ENCODE measurements at regions not wholly inside any gene's neighbourhood (a gene's known extent, or its start where the extent isn't known, plus 50 kb on each side); places are given as distances from the start of the nearest gene placed in this dataset.
"Not testable (repeated sequence)": the region's sequence is repeated elsewhere in the genome, so short reads cannot be mapped to it uniquely, and the experiment has no call there.

DNA sequence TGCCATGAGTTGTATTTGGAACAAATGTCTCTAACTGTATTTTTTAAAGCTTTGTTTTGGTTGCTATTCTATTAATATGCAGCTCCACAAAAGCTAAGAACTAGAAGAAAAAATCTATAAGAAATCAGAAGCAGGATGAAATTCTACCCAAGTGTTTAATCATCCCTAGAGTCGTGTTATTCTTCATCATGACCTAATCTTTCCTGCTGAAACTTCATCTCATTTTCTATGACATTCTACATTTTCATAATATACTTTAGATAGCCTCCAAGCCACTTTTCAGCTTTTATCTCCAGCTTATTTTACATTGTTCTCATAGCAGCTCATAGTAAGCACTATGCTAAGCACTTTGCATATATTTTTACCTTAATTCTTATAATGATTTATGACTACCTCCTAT is 302.8 kb downstream of the FOXO1 start:
- DNase-seq (ENCODE audit: low read depth), result no peak

DNA sequence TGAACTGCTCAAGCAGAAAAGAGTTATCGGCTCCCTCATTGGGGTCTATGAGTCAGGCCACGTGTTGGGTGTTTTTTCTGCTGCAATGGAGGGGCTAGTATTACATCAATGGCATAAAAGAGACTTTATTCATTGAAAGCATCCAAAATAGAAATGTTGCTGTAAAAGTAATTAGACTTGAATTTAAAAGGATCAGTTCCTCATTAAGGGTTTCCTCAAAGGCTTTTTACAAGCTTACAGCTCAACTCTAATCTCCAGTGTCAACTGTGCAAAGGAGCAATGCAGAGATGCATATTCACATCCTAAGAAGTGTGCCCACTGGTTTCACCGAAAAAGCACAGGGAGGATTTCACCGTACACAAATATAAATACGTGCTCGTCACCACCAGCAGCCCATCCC is 300.3 kb downstream of the FOXO1 start:
- DNase-seq (ENCODE audit: low read depth), result no peak

DNA sequence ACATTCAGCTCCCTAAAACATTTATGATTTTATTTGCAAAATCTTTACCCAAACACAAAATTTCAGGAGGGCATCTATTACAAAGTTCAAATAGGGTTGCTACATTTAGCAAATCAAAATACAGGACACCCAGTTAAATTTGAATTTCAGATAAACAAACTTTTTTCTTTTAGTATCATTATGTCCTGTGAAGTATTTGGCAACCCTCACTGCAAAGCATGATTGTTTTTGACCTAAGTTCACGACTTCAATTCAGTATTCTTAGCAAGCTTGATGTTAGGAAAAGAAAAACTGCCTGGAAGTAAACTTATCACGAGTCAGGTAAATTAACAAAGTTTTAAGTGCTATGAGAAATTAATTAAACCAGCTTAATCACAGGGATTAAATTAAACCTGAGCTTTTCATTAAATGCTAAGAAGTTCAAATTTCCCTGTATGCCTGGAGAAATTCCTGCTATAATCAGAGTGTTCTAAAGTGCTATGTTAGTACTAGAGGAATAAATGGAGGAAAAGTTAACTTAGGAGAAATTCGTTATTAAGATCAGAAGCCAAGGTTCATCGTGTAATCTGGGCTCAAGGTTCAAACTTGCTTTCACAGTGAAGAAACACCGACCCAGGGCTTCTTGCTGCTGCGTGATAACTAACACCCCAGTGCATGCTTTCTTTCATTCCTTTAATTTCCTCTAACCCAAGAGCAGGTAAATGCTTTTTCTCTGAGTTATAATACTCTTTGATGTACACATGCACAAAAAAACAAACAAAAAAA is 298.1 kb downstream of the FOXO1 start:
- DNase-seq (ENCODE audit: low read depth), result no peak

DNA sequence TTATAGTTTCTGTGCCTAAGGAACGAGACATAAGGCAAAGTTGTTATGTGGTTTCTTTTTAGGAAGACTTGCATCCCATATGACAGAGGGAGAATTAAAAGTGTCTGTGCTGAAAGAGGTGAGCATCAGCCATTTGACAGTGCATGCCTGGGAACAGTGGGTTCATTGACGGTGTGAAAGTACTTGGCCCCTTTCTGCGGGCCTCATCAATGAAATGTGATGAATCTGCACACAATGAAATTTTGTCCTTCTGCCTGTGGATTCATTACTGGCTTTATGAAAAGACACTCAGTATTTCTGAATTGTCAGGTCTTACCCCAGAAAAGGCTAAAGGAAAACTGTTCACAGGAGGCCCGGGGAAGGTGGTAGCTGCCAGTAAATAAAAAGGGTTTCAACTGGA is 295.8 kb downstream of the FOXO1 start:
- DNase-seq (ENCODE audit: low read depth), result no peak

DNA sequence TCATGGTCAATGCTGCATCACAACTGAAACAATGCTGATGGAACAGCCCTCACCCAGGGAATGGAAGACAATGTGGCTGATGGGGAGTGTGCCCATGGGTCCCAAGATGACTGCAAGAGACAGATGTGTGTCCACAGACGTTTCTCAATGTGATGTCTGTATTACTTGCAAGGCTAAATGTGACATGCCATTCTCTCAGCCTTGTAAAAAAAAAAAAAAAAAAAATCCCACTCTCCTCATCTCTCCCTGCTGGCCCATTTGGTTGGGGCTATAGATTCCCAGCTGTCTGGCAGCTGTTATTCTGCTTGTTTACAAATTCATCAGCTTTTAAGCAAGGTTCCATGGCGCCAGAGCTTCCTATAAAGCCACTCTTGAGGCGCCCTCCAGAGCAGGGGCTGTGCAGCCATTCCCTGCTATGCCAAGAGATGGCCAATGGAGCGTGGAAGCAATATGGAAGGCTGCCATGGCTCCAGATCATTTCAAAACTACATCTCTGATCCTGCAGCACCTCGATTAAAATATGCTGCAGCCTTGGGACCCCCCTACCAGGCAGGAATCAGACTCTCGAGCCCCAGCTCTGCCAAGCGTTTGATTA is 294.8 kb downstream of the FOXO1 start:
- DNase-seq (ENCODE audit: low read depth), result no peak

DNA sequence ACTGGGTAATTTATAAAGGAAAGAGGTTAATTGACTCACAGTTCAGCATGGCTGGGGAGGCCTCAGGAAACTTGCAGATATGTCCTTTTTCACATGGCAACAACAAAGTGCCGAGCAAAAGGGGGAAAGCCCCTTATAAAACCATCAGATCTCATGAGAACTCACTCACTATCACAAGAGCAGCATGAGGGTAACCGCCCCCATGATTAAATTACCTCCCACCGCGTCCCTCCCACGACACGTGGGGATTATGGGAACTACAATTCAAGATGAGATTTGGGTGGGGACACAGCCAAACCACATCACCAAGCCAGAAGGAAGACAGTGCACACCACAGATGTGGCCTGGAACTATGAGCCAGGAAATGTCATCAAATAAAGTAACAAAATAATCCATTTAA is 292.8 kb downstream of the FOXO1 start:
- DNase-seq (ENCODE audit: low read depth), result not testable (repeated sequence)

DNA sequence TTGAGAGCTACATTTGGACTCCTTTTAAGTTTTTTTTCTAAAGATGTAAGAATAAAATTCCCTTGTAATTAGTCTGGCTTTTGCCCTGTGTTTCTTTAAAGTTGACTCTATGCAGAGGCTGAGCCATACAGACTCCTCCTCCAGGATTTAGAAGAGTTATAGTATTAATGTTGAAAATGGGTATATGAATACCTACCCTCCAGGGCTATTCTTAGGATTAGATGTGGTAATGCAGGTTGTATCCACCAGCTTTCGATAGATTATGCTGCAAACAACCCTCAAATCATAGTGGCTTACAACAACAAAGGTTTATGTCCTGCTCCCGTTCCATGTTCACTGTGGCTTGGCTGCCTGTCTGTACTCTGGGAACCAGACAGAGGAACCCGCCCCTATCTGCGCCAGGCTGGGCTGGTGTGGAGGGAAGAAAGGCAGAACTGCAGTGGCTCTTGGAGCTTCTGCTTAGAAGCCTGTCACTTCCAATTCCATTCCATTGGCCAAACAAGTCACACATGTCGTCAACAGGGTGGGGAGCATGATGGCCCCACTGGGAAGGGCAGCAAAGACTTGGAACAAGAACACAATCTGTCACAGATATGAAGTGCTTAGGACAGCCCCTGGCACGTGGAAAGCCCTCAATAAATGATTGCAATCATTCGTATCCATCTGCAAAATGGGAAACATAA is 290.8 kb downstream of the FOXO1 start:
- no peak for DNase-seq (ENCODE audit: low read depth)

DNA sequence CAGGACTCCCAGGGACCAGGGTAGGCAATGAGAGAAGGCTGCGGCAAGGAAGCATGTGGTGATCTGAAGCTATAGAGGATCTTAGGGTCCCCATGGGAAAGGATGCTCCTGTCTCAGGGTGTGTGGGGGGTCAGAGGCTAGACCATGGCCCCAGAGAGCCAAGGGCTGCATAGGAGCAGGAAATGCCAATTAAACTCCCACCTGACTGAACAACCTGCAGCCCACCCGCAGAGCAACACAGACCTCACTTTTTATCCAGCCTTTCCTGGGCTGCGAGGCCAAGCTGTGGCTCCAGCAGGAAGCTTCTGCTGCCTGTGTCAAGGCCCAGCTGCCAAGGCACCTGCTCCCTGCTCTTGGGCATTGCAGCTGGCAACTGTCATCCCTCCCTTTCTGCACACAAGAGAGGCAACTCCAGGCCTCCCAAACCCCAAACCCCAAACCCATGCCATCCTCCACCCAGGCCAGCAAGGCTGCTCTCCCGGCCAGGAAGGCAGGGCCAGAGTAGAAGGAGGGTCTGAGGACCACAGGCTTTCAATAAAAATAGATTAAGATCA is 290.1 kb downstream of the FOXO1 start:
- no peak for DNase-seq (ENCODE audit: low read depth)

DNA sequence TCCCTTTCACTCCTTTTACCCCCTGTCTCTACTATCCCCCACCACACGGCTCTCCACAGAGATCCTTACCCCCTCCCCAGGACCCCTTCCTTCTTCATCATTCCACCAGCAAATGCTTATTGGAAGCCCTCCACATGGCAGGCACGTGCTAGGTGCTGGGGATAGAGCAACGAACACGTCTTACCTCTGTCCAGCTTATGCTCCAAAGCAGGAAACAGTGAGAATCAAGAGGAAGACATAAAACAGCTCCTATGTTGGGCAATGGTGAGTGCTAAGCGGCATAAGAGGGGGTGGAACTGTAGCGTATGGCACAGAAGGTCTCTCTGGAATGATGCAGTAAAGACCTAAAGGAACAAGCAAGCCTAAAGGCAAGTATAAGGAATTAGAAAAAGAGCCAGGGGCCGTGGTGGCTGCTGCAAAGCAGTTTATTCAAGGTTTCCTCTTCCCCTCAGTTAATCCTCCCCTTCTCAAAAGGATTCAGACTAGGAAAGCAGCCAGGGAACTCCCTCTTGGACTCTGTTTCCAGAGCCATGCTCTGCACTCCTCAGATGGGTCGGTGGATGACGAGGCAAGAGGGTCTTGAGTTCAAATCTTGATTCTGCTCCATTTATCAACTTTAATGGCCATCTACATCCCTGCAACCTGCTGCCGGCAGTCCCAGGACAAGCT is 289.4 kb downstream of the FOXO1 start:
- DNase-seq (ENCODE audit: low read depth), result no peak

DNA sequence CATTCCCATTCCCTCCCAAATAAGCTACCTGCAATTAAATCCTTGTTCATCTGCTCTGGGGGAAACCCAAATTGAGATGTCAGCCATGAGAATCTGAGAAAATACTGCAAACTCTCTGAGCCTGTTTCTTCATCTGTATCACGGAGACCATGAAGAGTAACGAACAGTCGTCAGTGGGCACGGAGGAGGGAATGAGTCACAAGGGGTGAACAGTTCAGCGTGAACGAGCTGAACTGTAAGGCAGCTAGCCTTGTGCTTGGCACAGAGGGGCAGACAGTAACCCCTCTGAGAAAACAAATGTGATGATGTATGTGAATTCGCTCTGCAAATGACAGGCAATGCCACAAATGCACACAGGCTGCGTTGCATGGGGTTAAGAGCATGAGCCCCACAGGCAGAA is 288.7 kb downstream of the FOXO1 start:
- DNase-seq (ENCODE audit: low read depth), result no peak

DNA sequence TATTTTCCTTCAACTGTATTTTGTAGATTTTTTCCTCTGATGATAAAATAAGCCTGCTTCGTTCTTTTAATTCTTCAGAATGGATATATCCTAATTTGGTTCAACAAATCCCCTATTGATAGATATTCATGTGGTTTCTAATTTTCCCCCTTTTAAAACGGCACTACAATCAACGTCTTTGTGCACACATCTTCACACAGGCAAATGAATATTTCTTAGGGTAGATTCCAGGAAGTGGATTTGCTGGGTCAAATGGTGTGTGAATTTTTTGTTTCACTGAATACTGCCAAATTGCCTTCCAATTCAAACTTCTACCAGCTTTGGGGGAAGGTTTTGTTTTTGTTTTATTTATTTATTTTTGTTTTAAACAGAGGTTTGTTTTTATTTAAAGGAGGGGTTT is 287.2 kb downstream of the FOXO1 start:
- no peak for DNase-seq (ENCODE audit: low read depth)

DNA sequence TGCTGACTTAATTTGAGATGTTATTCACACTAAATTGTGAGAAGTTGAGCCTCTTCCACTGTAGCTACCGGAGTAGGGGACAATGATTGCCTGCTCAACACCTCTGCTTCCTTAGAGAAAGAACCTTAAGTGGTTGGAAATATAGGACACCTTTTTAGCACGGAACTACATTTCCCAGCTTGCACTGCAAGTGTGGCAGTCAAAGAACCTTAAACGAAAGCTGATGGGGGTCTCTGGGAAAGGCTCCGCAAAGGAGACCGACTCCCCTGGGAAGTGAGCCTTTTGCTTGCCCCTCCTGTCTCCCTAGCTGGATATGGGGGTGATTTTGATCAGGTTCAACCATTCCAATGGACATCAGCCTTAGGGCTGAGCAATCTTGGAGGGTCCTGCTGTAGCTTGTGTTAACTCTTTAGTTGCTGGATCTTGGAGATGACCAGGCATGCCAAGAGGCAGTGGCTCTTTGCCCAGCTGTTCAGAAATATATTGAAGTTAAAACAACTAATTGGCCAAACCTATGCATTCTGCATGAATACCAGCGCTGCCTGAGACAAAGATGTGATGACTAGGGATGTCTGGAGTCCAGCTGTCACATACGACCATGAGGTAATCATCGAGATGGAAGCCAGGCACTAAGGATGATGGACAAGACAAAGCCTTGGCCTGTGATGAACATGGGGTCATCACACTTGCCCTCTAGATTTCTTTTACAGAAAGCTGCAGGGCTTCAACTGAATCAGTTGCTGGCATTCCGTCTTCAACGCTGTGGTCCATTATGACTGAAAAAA is 286.5 kb downstream of the FOXO1 start:
- DNase-seq (ENCODE audit: low read depth), result no peak

DNA sequence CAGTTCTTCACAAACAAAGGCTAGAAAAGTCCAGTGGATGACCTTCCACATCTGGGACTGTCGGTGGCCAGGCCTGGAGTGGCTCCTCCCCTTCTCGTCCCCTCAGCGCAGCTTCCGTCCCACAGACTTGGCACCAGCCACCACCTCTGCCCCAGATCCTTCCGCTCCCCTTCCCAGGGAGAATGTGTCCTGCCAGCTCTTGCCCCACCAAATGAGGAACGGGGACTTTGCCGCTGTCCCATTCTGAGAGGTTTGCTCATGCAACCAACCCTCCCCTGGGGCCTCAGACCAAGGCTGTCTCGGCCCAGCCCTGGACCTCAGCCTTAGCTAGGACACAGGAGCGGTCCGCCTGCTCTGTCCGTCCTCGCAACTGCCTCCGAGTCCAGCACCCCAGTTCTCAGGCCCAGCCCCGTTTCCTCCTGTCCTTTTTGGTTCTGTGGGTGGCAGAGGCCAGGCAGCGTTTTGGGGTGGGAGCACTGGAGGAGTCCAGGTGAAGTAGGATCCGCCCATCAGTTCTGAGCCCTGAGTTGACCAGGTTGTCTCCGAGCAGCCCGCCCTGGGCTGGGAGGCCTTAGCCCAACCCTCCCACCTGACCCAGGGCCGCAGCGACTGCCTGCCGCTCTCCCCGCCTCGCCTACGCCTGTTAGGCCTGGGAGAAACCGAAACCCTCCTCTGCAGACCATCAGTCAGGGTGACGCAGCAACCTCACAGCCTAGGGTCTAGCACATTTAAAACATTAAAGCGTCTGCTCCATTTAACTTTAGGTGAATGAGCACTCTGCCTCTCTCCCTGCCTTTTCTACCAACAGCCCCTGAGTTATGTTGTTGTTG is 284.3 kb downstream of the FOXO1 start:
- no peak for DNase-seq (ENCODE audit: low read depth)

DNA sequence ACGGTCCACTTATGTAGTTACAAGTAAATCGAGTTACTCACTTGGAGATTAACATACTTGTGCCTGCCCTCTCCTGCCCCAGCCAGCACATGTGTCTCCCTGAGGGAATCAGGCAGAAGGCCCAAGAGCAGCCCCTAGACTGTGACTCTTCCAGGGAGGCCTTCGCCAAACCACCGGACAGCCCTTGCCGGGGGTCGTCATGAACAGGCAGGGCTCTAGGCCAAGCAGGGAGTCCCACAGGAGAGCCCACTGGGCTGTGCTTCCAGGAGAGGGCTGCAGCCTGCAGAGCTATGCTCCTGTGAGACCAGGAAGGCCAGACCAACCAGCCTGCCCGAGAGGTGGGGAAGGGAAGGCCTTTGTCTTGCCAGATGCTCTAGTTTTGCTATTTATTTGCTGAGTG is 283.3 kb downstream of the FOXO1 start:
- DNase-seq (ENCODE audit: low read depth), result no peak

DNA sequence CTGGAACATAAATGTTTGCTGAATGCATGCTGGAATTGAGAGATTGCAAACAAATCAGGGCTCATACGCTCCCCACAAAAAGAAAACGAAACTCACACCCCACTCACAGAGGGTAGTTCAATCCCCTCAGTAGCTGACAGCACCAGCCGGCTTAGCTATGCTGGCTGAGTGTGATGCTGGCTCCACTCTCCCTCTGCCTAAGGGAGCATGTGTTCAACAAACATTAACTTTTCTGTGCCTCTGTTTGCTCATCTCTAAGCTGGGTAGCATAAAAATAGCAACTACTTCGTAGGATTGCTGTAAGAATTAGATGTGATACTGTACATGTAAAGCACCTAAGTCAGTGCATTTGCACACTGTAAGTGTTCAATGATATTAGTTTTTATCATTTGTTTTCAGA is 282.6 kb downstream of the FOXO1 start:
- DNase-seq (ENCODE audit: low read depth), result no peak

DNA sequence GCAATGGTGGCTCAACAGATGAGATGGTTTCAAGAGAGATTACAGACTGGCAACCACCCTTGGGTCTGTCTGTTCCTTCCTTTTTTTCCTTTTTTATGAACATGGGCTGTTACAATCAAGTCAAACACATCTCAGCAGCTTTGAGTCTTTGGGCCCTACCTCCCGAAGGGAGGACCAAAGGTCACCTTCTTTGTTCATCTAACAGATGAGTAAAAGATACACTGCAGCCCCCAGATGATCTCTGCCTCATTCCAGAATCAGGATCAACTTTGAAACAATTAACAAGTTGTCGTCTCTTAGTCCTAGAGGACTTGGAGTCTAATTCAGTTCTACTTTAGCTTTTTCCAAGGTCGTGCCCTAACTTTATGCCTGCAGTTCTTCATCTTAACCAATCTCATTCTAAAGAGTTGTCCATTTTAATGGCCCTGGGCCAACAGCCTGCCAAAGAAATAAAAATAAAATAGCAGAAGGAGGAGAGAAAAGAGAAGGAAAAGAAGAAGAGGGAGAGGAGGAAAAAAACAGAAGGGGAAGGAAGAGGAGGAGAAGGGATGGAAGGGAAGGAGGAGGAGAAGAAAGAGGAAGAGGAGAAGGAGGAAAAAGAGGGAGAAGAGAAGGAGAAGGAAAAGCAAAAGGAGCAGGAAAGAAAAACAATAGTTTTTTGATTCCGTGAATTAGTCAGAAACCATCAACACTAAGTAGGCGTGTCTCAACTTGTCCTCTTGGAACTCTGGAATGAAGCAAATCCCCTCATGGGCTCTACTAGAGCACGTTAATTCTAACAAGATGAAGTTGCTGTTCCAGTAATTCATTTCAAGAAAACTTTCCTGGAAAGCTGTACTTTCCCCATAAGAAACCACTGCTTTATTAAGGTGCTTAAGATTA is 281.2 kb downstream of the FOXO1 start:
- no peak for DNase-seq (ENCODE audit: low read depth)

DNA sequence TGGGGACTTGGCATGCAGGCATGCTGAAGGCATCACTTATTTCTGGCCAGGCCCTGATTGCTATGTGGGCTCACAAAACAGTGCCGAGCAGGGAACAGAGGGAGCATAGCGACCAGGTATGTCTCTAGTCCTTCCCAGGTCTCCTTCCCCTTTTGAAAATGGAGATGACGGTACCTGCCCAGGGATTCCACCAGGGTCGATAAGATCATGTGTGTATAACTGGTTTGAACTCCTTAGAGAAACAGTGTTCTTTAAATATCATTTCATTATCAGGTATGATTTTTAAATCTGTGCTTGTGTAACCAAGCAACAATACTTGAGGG is 280.6 kb downstream of the FOXO1 start:
- no peak for DNase-seq (ENCODE audit: low read depth)

DNA sequence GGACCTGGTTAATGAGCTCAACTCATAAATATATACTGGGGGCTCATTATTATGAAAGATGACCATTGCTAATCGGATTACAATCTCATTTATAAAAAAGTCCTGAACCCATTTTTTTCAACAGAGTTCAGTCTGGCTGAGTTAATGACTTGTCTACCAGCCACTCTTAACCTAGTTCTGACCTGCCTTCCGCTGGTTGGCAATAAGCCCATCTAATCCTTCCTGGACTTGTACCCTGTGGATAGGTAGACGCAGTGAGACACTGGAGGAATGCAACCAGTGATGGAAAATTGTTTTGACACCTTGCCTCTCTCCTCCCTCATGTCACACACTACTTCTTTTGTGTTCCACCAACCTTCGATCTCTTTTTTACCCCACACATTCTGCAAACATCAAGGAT is 279.9 kb downstream of the FOXO1 start:
- DNase-seq (ENCODE audit: low read depth), result no peak

DNA sequence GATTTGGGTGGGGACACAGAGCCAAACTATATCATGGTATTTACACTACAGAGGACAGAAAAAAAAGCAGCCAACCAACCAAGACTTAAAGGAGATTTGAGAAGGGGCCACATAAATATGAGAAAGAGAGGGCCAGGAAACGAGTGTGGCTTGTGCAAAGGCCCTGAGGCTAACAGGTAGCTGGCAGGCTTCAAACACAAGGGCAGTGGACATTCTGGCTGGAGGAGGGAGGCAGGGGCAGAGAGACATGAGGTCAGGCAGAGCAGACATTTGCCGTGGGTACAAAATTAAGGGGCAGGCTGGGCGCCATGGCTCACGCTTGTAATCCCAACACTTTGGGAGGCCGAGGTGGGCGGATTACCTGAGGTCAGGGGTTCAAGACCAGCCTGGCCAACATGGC is 278.7 kb downstream of the FOXO1 start:
- no peak for DNase-seq (ENCODE audit: low read depth)

DNA sequence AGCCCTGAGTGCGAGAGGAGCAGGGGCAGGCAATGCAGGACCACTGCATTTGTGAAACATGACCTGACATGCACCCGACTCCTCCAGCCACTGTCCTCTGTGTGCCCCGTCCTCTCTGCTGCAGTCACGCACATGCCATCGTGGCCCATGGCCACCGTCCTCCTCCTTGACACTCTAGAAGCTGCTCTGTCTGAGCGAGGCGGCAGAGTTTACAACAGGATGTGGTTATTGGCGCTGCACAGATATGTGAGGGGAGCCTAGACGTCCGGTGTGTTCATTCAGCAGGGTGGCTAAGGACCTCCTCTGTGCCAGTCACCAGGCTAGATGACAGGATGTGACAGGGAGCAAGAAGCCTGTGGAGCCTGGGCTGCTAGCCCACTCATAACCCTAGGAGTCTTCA is 277.8 kb downstream of the FOXO1 start:
- DNase-seq (ENCODE audit: low read depth), result no peak
